ENCODE measurements at regions not wholly inside any gene's neighbourhood (a gene's known extent, or its start where the extent isn't known, plus 50 kb on each side); places are given as distances from the start of the nearest gene placed in this dataset.

DNA sequence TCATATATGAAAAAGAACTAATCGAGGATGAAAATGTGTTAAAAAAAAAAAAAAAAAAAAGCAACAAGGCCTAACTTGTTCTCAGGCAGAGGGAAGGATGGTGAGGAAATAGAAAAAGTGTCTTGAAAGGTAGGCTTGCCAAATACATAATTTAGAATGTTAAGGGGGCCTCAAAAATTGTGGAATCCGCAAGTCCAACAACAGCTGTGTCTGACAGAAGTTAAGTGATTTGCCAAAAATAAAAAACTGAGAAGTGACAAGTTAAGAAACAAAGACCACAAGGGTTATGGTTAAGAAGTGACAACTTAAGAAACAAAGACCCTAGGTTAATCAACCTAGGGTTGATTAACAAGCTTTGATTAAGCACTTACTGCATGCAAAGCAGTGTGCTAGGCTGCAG, 110.6 kb downstream of the P2RY1 start:
- H3K4me1 ChIP-seq: peaks cover 5% of the 10 kb centered on the region
- H3K36me3 ChIP-seq: no peaks in the 10 kb centered on the region
- H3K27me3 ChIP-seq (ENCODE audit: low read depth): no peaks in the 10 kb centered on the region
- H3K27ac ChIP-seq (replicated peaks): no peak overlapping the region
- no peak overlapping the region for H3K4me3 ChIP-seq
- TF ChIP-seq, protein P1, sequence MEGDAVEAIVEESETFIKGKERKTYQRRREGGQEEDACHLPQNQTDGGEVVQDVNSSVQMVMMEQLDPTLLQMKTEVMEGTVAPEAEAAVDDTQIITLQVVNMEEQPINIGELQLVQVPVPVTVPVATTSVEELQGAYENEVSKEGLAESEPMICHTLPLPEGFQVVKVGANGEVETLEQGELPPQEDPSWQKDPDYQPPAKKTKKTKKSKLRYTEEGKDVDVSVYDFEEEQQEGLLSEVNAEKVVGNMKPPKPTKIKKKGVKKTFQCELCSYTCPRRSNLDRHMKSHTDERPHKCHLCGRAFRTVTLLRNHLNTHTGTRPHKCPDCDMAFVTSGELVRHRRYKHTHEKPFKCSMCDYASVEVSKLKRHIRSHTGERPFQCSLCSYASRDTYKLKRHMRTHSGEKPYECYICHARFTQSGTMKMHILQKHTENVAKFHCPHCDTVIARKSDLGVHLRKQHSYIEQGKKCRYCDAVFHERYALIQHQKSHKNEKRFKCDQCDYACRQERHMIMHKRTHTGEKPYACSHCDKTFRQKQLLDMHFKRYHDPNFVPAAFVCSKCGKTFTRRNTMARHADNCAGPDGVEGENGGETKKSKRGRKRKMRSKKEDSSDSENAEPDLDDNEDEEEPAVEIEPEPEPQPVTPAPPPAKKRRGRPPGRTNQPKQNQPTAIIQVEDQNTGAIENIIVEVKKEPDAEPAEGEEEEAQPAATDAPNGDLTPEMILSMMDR (IDR thresholded peaks at IDR 0.05; ENCODE audit: borderline replicate concordance): no peak
- intact Hi-C loops (cut with micrococcal nuclease): no loop called here
- DNase-seq: no peak
- no peaks in the 10 kb centered on the region for H3K9me3 ChIP-seq (replicated peaks)

DNA sequence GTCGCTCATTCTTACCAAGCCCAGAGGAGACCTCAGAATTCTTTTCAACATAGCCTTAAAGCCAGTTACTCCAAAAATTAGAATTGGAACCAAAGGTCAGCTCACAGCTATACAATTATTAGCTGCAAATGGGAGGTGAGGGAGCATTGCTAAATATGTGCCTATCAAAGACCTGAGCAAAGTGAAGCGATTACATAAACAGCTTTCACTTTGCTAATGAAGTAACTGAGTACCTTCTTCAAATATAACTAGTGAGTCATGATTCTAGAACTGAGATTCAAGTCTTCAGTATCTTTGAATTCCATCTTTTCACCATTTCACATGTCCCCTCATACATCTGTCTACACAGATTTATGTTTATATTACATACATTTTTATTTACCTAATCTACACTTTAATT, 122.6 kb downstream of the P2RY1 start:
- no peak overlapping the region for H3K27ac ChIP-seq (replicated peaks)
- H3K27me3 ChIP-seq (ENCODE audit: low read depth): no peaks in the 10 kb centered on the region
- TF ChIP-seq, protein P1 (IDR thresholded peaks at IDR 0.05; ENCODE audit: borderline replicate concordance): no peak
- no peaks in the 10 kb centered on the region for H3K4me1 ChIP-seq
- no peaks in the 10 kb centered on the region for H3K9me3 ChIP-seq (replicated peaks)
- H3K4me3 ChIP-seq: no peak overlapping the region
- no peaks in the 10 kb centered on the region for H3K36me3 ChIP-seq
- intact Hi-C loops (cut with micrococcal nuclease): no loop called here
- no peak for DNase-seq

DNA sequence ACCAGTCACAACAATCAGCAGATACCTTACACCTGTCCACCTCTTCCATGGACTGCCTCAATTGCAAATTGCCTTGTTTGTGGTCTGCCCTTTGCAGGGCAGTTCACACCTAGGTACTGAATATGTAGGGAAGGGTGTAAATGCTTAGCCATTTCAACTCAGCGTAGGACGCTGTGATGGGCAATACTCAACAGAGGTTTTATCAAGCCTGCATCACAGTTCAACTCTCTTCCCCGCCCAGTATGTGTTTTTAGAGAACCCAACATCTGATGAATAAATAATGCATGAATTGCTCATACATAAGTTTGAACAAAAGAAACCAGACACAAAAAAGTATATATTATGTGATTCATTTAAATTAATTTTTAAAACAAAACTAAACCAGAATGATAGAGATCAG, 124.4 kb downstream of the P2RY1 start:
- no peaks in the 10 kb centered on the region for H3K9me3 ChIP-seq (replicated peaks)
- no peaks in the 10 kb centered on the region for H3K4me1 ChIP-seq
- DNase-seq: no peak
- TF ChIP-seq, protein P1 (IDR thresholded peaks at IDR 0.05; ENCODE audit: borderline replicate concordance): no peak
- no peaks in the 10 kb centered on the region for H3K36me3 ChIP-seq
- intact Hi-C loops (cut with micrococcal nuclease): no loop called here
- H3K27ac ChIP-seq (replicated peaks): no peak overlapping the region
- H3K27me3 ChIP-seq (ENCODE audit: low read depth): no peaks in the 10 kb centered on the region
- H3K4me3 ChIP-seq: no peak overlapping the region

DNA sequence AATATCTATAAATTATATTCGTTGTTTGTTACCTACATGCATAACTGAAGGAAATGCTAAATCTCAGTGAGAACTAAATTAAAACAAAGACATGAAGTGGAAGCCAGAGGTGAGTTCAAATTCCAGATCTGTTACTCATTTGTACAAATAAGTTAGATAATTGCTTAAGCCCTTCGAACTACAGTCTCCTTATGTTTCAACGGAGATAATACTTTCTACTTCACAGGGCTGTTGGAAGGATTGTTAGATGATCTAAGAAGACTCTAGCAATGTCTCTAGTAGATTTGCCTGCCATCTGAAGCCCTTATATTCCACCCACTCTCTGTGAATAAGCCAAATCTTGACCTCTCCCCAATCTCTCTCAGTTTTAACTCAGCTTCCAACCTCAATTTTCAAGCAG, 125.8 kb downstream of the P2RY1 start:
- intact Hi-C loops (cut with micrococcal nuclease): no loop called here
- no peak for DNase-seq
- Histone ChIP-seq H3K4me1 (no peaks in the 10 kb centered on the region), H3K4me3 (no peak overlapping the region), H3K9me3 (replicated peaks) (no peaks in the 10 kb centered on the region), H3K27me3 (ENCODE audit: low read depth) (no peaks in the 10 kb centered on the region), H3K27ac (replicated peaks) (no peak overlapping the region), H3K36me3 (no peaks in the 10 kb centered on the region)
- TF ChIP-seq, protein P1 (IDR thresholded peaks at IDR 0.05; ENCODE audit: borderline replicate concordance): no peak

DNA sequence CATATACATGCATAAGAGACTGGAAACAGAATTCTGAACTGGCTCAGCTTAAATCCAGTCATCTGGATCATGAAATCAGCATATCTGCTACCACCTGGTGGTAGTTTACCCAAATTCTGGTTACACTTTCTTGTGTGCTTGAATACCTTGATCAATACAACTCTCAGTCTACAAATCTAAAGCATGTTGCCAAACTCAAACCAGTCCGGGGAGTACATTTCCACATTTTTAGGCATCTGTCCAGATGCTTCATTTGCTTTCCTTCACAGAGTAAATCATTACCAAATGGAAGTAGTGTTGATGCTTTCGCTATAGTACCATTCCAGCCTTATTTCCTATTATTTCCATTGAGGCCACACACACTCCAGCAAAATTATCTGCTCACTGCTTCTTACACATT, 126.4 kb downstream of the P2RY1 start:
- Histone ChIP-seq H3K4me3 (no peak overlapping the region), H3K4me1 (no peaks in the 10 kb centered on the region)
- intact Hi-C loops (cut with micrococcal nuclease): no loop called here

More for the DNA sequence above, 126.4 kb downstream of the P2RY1 start:
- Histone ChIP-seq H3K9me3 (replicated peaks) (peaks cover 4% of the 10 kb centered on the region), H3K27me3 (ENCODE audit: low read depth) (no peaks in the 10 kb centered on the region), H3K27ac (replicated peaks) (no peak overlapping the region), H3K36me3 (no peaks in the 10 kb centered on the region)
- TF ChIP-seq, protein P1 (IDR thresholded peaks at IDR 0.05; ENCODE audit: borderline replicate concordance): peak; percentile 54
- DNase-seq: no peak

Measured in left ventricle myocardium inferior (tissue), 1 donor.